CD4-positive, alpha-beta T cell (primary cell): ENCODE measurements at regions not wholly inside any gene's neighbourhood (a gene's known extent, or its start where the extent isn't known, plus 50 kb on each side); places are given as distances from the start of the nearest gene placed in this dataset.

Source experiments
- ATAC-seq: fragments of 200-7000 bp; cut with Tn5 transposase; one replicate; pipeline ENCODE4 v1.10.0; 2022; ENCODE audit warnings: mild to moderate bottlenecking; ENCODE audit not compliant: poor library complexity
- CTCF ChIA-PET: fragments of 350-600 bp; sonication (Branson Sonifier 250); formaldehyde crosslinking; loops from one replicate; lab custom pipeline; 2021; ENCODE audit warnings: antibody characterized with exemption, inconsistent platforms; lab: Charles Lee
- POLR2A ChIA-PET: fragments of 350-600 bp; sonication (Branson Sonifier 250); formaldehyde crosslinking; loops from one replicate; lab custom pipeline; 2021; ENCODE audit warnings: antibody characterized with exemption, inconsistent platforms; lab: Charles Lee
- DNase-seq, 14 experiments: peaks; one replicate each; pipeline ENCODE4 v3.0.0-alpha.2; 2013 to 2020; ENCODE audit warnings: mixed read lengths in 2 of 14
- H3K27ac ChIP-seq, 2 donors: one replicate each; pipeline versions ENCODE4 v1.5.1 to v1.7.0; 2013; ENCODE audit warnings: low read length in 2 of 2, low read depth in 1 of 2, mild to moderate bottlenecking in 1 of 2
- H3K27me3 ChIP-seq, 2 experiments: 1 replicate in 1 of 2; 2 replicates in 1 of 2; pipeline versions ENCODE4 v1.6.1 to v1.7.0; 2013; ENCODE audit warnings: low read length in 2 of 2, control low read depth in 1 of 2, mild to moderate bottlenecking in 1 of 2, moderate library complexity in 1 of 2; ENCODE audit not compliant: insufficient read depth in 2 of 2, control insufficient read depth in 1 of 2
- H3K36me3 ChIP-seq: one replicate; pipeline ENCODE4 v1.6.1; 2013; ENCODE audit warnings: low read length, control low read depth; ENCODE audit not compliant: insufficient read depth
- H3K4me1 ChIP-seq: one replicate; pipeline ENCODE4 v1.6.1; 2013; ENCODE audit warnings: low read length, control low read depth; ENCODE audit not compliant: insufficient read depth
- H3K4me3 ChIP-seq: one replicate; pipeline ENCODE4 v1.5.1; 2013; ENCODE audit warnings: mild to moderate bottlenecking, low read length, moderate library complexity
- H3K9me3 ChIP-seq, 2 experiments: 1 replicate in 1 of 2; 2 replicates in 1 of 2; pipeline versions ENCODE4 v1.6.1 to v1.7.0; 2013; ENCODE audit warnings: low read length in 2 of 2, mild to moderate bottlenecking in 2 of 2, control low read depth in 1 of 2, moderate library complexity in 1 of 2; ENCODE audit not compliant: control insufficient read depth in 1 of 2, insufficient read depth in 1 of 2
- H3K27ac Mint-ChIP-seq: one replicate; pipeline ENCODE4 v1.8.0; 2020; ENCODE audit warnings: mixed read lengths
- H3K27me3 Mint-ChIP-seq: one replicate; pipeline ENCODE4 v1.8.0; 2021; ENCODE audit warnings: mixed read lengths
- H3K36me3 Mint-ChIP-seq: one replicate; pipeline ENCODE4 v1.8.0; 2021; ENCODE audit warnings: low read depth, mixed read lengths
- H3K4me1 Mint-ChIP-seq: one replicate; pipeline ENCODE4 v1.8.0; 2021; ENCODE audit warnings: low read depth, mixed read lengths
- H3K4me3 Mint-ChIP-seq: one replicate; pipeline ENCODE4 v1.8.0; 2020; ENCODE audit warnings: mild to moderate bottlenecking, mixed read lengths
- H3K9me3 Mint-ChIP-seq: one replicate; pipeline ENCODE4 v1.8.0; 2020; ENCODE audit warnings: mixed read lengths
- intact Hi-C, 2 experiments: fragments of 100-400 bp; cut with DNase I in 1 of 2; cut with micrococcal nuclease in 1 of 2; formaldehyde crosslinking; loops; one replicate each; pipeline versions ENCODE4 v1.15.1 to v1.9.0; 2023 to 2025; cut with DNase I, micrococcal nuclease
- TF ChIP-seq, protein P1 (sequence below): fragments of 200-600 bp; IDR thresholded peaks from one replicate; pipeline ENCODE4 v1.8.0; 2022; ENCODE audit warnings: antibody characterized with exemption, mild to moderate bottlenecking

DNA sequence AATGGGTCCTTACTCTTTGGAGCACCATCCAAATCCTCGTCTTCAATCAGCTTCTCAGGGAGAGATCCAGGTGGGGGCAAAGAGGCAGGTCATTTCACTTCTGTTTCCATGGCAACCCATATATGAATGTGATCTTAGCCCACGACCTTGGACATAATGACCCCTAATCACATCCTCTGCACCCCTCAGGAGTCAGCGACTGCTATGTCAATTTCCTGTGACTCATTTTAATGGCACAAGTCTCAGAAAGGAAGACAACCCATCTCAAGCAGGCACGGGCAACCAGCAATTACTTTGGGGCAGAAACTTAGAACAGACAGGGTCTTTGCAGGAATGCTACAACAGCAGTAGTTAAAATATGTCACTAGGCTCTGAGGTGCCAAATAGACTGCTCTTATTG, 591.2 kb downstream of the TLR4 start:
- no peak overlapping the region for H3K27ac ChIP-seq
- H3K4me1 Mint-ChIP-seq = no peaks in the 10 kb centered on the region
- DNase-seq = no peak
- no peak overlapping the region for H3K4me3 ChIP-seq
- TF ChIP-seq, protein P1, sequence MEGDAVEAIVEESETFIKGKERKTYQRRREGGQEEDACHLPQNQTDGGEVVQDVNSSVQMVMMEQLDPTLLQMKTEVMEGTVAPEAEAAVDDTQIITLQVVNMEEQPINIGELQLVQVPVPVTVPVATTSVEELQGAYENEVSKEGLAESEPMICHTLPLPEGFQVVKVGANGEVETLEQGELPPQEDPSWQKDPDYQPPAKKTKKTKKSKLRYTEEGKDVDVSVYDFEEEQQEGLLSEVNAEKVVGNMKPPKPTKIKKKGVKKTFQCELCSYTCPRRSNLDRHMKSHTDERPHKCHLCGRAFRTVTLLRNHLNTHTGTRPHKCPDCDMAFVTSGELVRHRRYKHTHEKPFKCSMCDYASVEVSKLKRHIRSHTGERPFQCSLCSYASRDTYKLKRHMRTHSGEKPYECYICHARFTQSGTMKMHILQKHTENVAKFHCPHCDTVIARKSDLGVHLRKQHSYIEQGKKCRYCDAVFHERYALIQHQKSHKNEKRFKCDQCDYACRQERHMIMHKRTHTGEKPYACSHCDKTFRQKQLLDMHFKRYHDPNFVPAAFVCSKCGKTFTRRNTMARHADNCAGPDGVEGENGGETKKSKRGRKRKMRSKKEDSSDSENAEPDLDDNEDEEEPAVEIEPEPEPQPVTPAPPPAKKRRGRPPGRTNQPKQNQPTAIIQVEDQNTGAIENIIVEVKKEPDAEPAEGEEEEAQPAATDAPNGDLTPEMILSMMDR = no peak
- no peak for ATAC-seq
- H3K36me3 ChIP-seq = no peaks in the 10 kb centered on the region
- no peak overlapping the region for H3K4me3 Mint-ChIP-seq
- peaks cover 2% of the 10 kb centered on the region for H3K9me3 Mint-ChIP-seq
- ChIA-PET POLR2A (no interaction called here), CTCF (no interaction called here)
- H3K27me3 Mint-ChIP-seq = no peaks in the 10 kb centered on the region
- no peak overlapping the region for H3K27ac Mint-ChIP-seq
- intact Hi-C loops = no loop called here
- no peaks in the 10 kb centered on the region for H3K27me3 ChIP-seq
- no peaks in the 10 kb centered on the region for H3K36me3 Mint-ChIP-seq
- no peaks in the 10 kb centered on the region for H3K4me1 ChIP-seq
- H3K9me3 ChIP-seq = no peaks in the 10 kb centered on the region

DNA sequence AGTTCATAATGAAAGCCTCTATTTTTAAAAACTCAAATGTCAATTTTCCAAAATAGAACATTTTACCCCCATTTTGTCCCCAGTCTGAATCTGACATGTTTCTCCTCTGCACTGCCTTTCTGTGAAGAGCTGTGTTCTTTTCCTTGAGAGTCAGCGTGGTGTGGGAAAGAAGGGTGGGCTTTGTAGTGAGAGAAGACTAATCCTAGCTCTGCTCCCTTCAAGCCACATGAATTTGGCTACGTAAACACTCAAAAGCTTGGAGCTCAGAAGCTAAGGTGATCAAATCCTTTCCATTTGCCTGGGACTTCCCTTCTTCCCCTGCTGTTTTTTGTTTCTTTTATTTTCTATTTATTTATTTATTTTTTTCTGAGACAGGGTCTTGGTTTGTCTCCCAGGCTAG, 598.5 kb downstream of the TLR4 start:
- Histone ChIP-seq H3K27ac (no peak overlapping the region), H3K27me3 (no peaks in the 10 kb centered on the region), H3K4me3 (no peak overlapping the region), H3K4me1 (no peaks in the 10 kb centered on the region), H3K9me3 (no peaks in the 10 kb centered on the region), H3K36me3 (no peaks in the 10 kb centered on the region)
- no peak overlapping the region for H3K27ac Mint-ChIP-seq
- no peaks in the 10 kb centered on the region for H3K27me3 Mint-ChIP-seq
- H3K4me3 Mint-ChIP-seq = no peak overlapping the region
- DNase-seq (no peak), ATAC-seq (no peak)
- intact Hi-C loops = no loop called here
- ChIA-PET POLR2A (no interaction called here), CTCF (no interaction called here)
- H3K36me3 Mint-ChIP-seq = no peaks in the 10 kb centered on the region
- TF ChIP-seq, protein P1 = no peak
- no peaks in the 10 kb centered on the region for H3K4me1 Mint-ChIP-seq
- H3K9me3 Mint-ChIP-seq = no peaks in the 10 kb centered on the region

DNA sequence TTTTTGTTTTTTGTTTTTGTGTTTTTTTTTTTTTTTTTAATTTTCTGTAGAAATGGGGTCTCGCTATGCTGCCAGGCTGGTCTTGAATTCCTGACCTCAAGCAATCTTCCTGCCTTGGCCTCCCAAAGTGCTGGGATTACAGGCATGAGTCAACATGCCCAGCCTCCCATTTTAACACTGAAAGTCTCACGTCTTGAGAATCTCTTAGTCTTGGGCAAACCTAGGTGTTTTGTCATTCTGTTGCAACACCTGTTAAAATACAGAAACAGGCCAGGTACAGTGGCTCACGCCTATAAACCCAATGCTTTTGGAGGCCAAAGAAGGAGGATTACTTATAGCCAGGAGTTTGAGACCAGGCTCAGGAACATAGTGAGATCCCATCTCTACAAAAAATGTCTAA, 599.0 kb downstream of the TLR4 start:
- CTCF ChIA-PET = no interaction called here
- DNase-seq (no peak), ATAC-seq (no peak)
- H3K4me1 Mint-ChIP-seq = no peaks in the 10 kb centered on the region
- TF ChIP-seq, protein P1 = no peak
- POLR2A ChIA-PET = no interaction called here
- H3K27me3 Mint-ChIP-seq = no peaks in the 10 kb centered on the region
- H3K36me3 ChIP-seq = no peaks in the 10 kb centered on the region
- H3K27me3 ChIP-seq = no peaks in the 10 kb centered on the region
- H3K27ac Mint-ChIP-seq = no peak overlapping the region
- no peak overlapping the region for H3K27ac ChIP-seq
- no peaks in the 10 kb centered on the region for H3K36me3 Mint-ChIP-seq
- intact Hi-C loops = no loop called here
- H3K4me1 ChIP-seq = no peaks in the 10 kb centered on the region
- no peak overlapping the region for H3K4me3 ChIP-seq
- no peaks in the 10 kb centered on the region for H3K9me3 Mint-ChIP-seq
- no peaks in the 10 kb centered on the region for H3K9me3 ChIP-seq
- H3K4me3 Mint-ChIP-seq = no peak overlapping the region
